Activated CD4-positive, alpha-beta T cell treated with anti-CD3 and anti-CD28 coated beads, Interleukin-2, amount 50 U/mL, for 48 hours (primary cell): ENCODE measurements at regions not wholly inside any gene's neighbourhood (a gene's known extent, or its start where the extent isn't known, plus 50 kb on each side); places are given as distances from the start of the nearest gene placed in this dataset.
"Not testable (repeated sequence)": the region's sequence is repeated elsewhere in the genome, so short reads cannot be mapped to it uniquely, and the experiment has no call there.

Experiments
- DNase-seq, 2 experiments: peaks; one replicate each; pipeline ENCODE4 v3.0.0-alpha.2; 2020

DNA sequence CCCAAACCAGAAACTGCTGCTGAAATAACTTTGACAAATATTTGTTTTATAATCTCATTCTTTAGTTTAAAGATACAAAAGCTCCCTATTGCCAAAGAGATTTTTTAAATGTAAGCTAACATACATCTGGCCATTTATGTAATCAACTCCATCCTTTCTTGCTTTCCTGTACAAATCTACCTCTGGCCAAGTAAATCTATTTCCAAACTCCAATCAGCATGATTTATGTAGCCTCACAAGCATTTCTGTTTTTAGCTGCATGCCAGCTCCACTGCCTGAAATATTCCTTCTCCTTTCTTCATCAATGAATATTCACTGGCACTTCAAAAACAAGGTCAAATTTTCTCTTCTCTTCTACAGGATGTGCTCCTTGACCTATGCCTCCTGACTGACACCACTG is 80.0 kb downstream of the SHOX2 start:
- DNase-seq, result no peak

GRCh38 chr3:158019897-158020296 is 86.3 kb downstream of the SHOX2 start:
- not testable (repeated sequence) for DNase-seq

- no peak for DNase-seq
These were observed 87.8 kb downstream of the SHOX2 start for GRCh38 chr3:158018462-158018861.

GRCh38 chr3:158012901-158013300 is 93.3 kb downstream of the SHOX2 start:
- DNase-seq, result no peak

- DNase-seq, result no peak
These were observed 100.7 kb downstream of the SHOX2 start for GRCh38 chr3:158005391-158006100.

DNA sequence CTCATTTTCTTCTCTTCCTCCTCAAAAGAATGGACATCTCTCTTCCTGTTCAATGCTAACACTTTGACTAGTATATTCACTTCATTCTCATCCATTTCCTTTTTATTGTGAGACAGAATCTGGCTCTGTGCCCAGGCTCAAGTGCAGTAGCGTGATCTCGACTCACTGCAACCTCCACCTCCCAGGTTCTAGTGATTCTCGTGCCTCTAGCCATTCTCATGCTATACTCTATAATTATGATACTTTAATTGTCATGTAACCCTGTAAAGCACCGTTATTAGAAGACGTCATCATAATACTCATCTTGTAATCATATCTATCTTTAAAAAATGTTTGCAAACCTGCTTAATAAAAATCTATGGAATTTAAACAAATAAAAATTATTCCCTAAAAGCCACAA is 107.0 kb downstream of the SHOX2 start:
- DNase-seq, result no peak

DNA sequence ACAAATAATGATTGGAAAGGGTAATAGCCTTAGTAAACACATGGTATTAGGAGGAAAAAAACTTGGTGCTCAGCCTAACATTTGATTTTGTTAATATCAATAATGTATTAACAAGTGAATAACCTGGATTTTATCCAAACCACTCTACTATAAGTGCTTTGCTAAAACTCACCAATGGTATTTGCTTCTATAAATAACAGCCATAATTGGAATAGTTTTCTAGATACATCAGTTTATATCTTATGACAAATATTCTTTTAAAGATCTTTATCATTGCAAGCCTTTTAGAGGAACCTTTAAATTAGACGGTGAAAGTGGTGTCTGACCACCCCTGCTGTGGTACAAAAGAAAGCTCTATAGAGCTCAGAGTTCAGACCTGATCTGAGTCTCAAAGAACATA is 123.9 kb downstream of the SHOX2 start:
- no peak for DNase-seq

DNA sequence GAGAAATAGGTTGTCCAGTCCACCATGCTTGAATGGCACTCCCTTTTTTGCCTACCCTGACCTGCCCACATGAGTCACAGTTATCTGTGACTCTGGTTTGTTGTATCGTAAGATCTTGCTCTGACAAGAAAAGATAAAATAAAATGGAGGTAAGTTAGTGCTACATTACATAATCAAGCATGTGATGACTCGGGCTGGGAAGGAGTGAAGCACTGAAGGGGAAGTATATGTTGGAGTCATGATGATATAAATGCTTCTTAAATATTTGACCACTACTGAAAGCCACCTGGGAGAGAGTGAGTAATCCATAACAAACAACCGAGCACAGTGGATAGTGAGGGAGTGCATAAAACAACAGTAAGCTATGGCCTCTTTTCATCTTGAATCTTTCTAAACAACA is 124.4 kb downstream of the SHOX2 start:
- no peak for DNase-seq

DNA sequence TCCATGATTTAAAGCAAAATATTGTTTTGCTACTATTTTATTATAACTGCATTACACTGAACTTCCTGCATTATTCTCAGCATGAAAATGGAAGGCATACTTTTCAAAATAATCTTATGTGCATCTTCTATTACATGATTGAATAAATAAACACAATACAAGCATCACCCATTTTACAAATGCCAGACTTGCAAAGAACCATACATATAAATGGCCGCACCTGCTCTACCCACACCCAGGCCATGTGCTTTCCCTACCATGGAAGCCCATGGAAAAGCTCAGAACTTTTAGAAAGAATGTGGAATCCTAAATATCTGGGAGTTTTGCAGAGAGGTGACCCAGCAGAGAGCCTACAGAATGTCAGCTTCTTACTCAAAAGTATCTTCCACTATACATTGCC is 127.2 kb downstream of the SHOX2 start:
- no peak for DNase-seq

GRCh38 chr3:157961665-157962064 is 144.6 kb downstream of the SHOX2 start:
- no peak for DNase-seq

DNA sequence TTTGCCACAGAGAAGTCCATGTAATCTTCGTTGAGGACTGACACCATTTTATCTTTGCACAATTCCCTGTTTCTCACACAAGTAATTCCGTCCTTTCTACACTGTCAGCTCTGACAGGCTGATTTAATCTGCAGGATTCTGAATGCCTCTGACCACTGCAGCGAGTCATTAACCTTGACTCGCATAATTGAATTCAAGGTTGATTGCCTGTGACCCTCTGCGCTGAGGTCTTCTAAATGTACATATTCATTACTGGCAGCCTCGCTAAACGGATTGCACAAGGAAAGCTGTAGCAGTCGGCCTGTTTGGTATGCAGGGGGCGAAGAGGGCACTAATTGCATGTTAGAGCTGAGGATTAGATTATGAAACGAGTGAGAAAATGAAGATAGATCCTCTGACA is 147.8 kb downstream of the SHOX2 start:
- no peak for DNase-seq

DNA sequence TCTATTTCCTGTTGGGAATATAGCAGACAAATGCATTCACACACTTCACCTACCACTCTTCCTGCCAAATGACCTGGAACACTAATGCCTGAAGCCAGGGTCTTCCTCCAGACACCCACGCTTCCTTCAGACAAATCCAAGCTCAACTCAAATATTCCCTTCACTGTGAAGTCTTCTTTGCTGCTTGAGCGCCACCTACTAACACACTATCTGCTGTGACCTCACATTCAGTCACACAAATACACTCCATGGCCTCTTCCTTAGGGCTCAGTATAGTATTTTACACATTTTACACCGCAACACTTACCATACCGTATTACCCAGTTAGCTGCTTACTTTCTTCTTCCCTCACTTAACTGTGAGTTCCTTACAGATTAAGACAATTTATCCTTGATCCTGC is 149.4 kb downstream of the SHOX2 start:
- DNase-seq, result no peak

DNA sequence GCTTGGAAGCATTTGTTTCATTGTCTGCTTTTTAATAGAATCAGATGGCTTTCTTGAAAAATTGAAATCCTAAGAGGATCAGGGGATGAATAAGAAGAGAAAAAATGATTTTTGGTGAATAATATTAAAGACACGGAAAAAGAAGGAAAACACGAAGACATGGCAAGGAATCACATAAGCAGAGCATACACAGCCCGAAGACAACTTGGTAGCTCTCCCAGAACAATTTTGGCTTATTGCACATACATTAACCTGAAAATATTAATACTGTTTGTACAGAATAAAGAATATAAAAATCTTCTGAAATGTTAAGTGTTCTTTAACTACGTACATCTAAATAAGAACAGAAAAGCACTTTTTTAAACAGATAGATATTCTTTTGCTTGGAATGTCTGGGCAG is 150.0 kb downstream of the SHOX2 start:
- DNase-seq, result no peak

GRCh38 chr3:157953565-157953964 is 152.7 kb downstream of the SHOX2 start:
- no peak for DNase-seq

DNA sequence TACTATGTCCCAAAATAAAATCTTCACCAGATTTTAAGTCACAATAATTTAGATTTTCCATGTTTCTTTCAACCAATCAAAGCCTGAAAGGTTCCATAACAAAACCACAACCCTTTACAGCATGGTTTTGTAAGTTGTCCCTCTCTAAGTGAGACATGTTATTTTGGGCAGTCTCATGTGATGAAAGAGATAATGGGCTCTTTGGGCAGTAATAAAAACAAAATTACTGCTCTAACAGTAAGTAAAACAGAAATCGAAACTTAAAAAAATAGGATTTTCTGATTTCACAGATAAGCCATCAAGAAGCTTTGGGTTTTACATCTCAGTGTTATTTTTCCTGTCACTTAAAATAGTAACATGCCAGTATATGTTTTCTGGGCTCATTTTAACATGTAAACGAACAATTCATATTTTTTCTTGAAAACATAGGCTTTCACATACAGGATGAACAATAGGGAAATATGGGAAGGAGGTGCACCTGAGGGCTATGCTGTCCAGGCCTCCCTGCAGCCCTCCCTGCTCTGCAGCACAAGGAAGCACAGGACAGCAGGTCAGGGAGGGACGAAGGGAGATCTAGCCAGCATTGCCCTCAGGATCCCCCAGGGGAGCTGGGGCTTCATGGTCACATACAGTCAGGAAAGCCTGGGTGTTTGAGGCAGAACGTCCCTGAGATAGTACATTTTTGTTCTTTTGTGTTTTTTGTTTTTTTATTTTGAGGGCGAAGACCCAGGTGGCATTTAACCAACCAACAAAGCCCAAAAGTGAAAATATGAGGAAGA is 157.4 kb downstream of the SHOX2 start:
- DNase-seq, result no peak

DNA sequence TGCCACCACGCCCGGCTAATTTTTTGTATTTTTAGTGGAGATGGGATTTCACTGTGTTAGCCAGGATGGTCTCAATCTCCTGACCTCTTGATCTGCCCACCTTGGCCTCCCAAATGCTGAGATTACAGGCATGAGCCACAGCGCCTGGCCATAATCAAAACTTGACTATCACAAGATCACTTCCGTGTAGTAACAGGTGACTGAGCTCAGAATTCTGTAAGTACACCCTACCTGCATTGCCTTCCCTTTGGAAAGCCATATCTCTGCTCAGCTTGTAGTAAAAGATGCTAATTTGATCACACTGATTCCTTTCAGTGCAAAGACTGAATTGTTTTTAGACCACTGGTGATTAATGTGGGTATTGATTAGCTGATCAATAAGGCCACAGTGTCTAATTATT is 167.1 kb downstream of the SHOX2 start:
- no peak for DNase-seq

DNA sequence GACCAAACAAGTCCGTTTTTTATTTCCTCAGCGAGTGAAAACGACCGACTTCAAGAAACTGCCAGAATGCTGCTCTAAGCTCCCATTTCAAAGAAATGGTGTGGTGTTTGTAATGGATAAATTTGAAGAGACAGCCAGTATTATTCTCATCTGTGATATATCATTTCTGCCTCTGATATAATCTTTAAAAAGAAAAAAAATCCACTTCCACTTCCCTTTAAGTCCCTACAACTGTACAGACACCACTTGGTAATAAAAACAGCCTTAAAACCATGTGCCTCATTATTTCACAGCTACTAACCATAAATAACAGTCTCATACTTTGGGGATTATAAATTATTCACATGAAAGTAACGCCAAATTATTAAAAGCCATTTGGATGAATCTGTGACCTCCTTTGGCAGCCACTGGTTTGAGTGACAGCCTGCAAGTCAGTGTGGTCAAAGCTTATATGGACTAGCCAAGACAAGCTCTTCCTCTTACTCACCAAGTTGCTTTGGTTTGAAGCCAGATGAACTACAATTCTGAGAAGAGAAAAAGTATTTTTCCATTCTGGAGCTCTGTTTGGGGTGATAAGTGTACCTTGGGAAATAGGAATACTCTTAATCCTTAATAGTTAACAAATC is 168.0 kb downstream of the SHOX2 start:
- DNase-seq, result no peak

DNA sequence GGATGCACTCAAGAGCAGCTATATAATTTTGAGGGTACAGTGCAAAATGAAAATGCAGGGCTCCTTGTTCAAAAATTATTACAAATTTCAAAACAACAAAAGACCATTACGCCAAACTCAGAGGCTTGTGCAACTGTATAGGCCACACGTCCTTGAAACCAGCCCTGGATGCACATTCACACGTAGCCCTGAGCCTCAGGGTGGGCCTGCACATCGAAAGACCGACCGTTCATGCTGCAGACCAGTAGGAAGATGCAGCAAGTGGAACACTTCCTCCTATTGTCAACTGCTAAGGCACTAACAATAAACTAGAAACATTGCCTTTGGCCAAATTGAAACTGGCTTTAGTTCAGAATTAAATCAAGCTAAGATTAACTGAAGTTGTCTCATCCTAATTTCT is 174.7 kb downstream of the SHOX2 start:
- no peak for DNase-seq

DNA sequence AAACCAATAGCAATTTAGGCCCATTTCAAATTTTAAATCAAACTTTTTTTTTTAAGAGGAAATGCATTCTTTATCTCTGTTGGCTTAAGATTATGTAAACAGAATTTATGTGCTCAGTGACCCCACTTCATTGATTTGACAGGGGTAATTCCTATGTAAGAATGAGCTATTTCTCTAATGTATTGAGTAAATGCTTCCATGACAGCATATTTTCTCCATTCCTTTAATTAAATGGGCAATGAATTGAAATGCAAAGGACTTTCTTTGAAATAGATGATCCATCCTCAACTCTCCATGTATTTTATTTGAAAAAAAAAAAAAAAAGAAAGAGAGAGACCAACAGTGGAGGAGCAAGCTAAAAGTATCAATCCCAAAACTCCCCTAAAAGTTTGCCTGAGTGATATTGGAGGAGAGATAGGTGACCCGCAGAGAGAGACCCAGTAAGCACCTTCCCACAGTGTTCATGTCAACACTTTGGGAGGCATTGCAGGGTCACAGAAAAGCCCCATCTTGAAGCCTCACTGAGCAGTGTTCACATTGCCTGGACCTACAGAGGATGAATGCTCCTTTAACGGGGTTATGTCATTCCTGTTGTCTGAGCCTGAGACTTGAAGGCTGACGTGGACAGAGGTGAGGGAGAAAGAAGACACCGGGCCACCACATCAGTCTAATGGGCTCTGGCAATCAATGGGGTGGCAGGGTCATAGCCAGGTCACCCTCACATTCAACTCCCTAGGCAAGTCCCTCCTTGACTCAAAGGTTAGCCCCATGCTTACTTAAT is 176.0 kb downstream of the SHOX2 start:
- no peak for DNase-seq

DNA sequence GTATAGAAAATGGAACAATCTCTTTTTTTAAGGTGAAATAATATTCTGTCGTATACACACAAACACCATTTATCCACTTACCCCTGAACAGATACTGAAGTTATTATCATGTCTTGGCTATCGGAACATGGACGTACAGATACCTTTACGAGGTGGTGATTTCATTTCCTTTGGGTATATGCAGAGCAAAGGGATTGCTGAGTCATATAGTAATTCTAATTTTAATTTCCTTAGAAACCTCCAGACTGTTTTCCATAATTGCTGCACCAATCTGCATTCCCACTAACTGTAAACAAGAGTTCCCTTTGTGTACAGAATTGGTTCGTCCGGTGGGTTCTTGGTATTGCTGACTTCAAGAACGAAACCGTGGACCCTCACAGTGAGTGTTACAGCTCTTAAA is 179.4 kb downstream of the SHOX2 start:
- DNase-seq, result no peak

DNA sequence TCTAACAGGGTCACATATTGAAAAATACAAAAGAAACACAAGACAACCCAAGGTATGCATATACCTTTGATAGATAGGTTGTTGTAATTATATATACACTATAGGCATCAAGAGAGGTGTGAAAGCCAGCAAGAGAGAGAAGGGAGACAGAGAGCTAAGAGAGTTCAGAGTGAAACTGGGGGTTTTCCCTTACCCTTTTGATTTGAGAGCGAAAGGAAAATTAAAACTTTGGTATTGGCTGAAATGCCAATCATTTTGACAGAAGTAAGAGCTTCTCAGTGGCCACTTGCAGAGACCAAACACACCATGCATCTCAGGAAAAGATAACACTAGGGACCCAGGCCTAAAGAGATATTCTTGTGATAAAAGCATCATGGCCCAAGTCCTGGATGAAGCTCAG is 183.6 kb downstream of the SHOX2 start:
- no peak for DNase-seq

- DNase-seq, result no peak
These were observed 184.4 kb downstream of the SHOX2 start for GRCh38 chr3:157921811-157922210.
